ENCODE measurements at regions not wholly inside any gene's neighbourhood (a gene's known extent, or its start where the extent isn't known, plus 50 kb on each side); places are given as distances from the start of the nearest gene placed in this dataset.

DNA sequence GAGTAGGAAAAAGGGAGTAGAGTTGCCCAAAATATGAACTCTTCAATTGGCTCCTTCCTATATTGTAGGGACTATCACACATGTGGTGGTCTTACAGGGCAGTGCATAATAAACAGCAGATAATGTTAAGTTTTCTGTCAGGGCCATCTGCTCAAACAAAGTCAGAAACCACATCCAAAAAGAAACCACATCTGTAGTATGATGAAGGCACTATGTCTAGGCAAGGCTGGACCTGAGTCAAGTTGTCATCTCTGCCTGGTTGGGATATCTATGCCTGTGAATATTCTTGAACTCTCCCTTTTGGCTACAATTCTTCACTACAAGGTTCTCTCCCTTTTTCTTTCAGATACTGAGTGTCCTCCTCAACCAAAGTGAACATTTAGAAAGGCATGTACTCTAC lies 109.4 kb upstream of the C1GALT1C1 start:
- no peak for DNase-seq (ENCODE audit: low spot score)
- Histone ChIP-seq H3K27me3 (replicated peaks; ENCODE audit: insufficient read depth, low read depth, low read length, poor library complexity) (no peaks in the 10 kb centered on the region), H3K9me3 (ENCODE audit: low read depth, low read length, poor library complexity, severe bottlenecking) (no peaks in the 10 kb centered on the region), H3K27ac (ENCODE audit: low read depth, low read length, poor library complexity, severe bottlenecking) (no peak overlapping the region), H3K36me3 (ENCODE audit: insufficient read depth, low read length, poor library complexity, severe bottlenecking) (no peaks in the 10 kb centered on the region), H3K4me1 (ENCODE audit: insufficient read depth, low read length, poor library complexity, severe bottlenecking) (no peaks in the 10 kb centered on the region), H3K4me3 (ENCODE audit: low read depth, low read length, poor library complexity, severe bottlenecking) (no peak overlapping the region)
- POLR2A ChIA-PET (ENCODE audit: low non-redundant PET) = no interaction called here
- TF ChIP-seq, protein P1, sequence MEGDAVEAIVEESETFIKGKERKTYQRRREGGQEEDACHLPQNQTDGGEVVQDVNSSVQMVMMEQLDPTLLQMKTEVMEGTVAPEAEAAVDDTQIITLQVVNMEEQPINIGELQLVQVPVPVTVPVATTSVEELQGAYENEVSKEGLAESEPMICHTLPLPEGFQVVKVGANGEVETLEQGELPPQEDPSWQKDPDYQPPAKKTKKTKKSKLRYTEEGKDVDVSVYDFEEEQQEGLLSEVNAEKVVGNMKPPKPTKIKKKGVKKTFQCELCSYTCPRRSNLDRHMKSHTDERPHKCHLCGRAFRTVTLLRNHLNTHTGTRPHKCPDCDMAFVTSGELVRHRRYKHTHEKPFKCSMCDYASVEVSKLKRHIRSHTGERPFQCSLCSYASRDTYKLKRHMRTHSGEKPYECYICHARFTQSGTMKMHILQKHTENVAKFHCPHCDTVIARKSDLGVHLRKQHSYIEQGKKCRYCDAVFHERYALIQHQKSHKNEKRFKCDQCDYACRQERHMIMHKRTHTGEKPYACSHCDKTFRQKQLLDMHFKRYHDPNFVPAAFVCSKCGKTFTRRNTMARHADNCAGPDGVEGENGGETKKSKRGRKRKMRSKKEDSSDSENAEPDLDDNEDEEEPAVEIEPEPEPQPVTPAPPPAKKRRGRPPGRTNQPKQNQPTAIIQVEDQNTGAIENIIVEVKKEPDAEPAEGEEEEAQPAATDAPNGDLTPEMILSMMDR (conservative IDR thresholded peaks at IDR 0.05; ENCODE audit: low read depth, low read length) = no peak
- no peak for TF ChIP-seq EZH2 (IDR thresholded peaks at IDR 0.05; ENCODE audit: borderline replicate concordance, low read depth, low read length, poor library complexity, severe bottlenecking)
- intact Hi-C loops (cut with micrococcal nuclease; ENCODE audit: unreplicated experiment) = no loop called here
- CTCF ChIA-PET = no interaction called here
- no TSS peak for BruUV-seq (replicated peaks)

DNA sequence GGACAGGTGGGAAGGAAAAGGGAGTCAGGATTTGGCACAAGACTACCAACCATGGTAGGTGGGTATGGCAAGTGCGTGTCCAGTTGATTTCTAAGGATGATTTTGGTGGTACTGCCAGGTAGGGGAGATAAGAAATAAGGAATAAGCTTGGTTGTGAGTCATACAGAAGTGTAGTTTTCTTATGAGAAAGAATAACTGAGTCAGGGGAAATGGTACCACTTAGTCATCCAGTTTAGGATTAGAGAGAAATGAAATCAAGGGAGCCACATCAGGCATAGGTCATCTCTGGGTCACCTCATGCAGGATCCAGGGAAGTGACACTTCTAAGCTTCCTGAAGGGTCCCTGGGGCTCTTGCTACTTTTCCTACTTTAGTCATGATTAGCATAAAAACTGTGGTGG lies 107.1 kb upstream of the C1GALT1C1 start:
- POLR2A ChIA-PET (ENCODE audit: low non-redundant PET) = no interaction called here
- no peaks in the 10 kb centered on the region for H3K4me1 ChIP-seq (ENCODE audit: insufficient read depth, low read length, poor library complexity, severe bottlenecking)
- no peak overlapping the region for H3K27ac ChIP-seq (ENCODE audit: low read depth, low read length, poor library complexity, severe bottlenecking)
- DNase-seq (ENCODE audit: low spot score) = no peak
- no peak overlapping the region for H3K4me3 ChIP-seq (ENCODE audit: low read depth, low read length, poor library complexity, severe bottlenecking)
- no peaks in the 10 kb centered on the region for H3K9me3 ChIP-seq (ENCODE audit: low read depth, low read length, poor library complexity, severe bottlenecking)
- no peaks in the 10 kb centered on the region for H3K36me3 ChIP-seq (ENCODE audit: insufficient read depth, low read length, poor library complexity, severe bottlenecking)
- CTCF ChIA-PET = no interaction called here
- H3K27me3 ChIP-seq (replicated peaks; ENCODE audit: insufficient read depth, low read depth, low read length, poor library complexity) = no peaks in the 10 kb centered on the region
- intact Hi-C loops (cut with micrococcal nuclease; ENCODE audit: unreplicated experiment) = no loop called here
- no TSS peak for BruUV-seq (replicated peaks)
- no peak for TF ChIP-seq EZH2 (IDR thresholded peaks at IDR 0.05; ENCODE audit: borderline replicate concordance, low read depth, low read length, poor library complexity, severe bottlenecking)
- TF ChIP-seq, protein P1 (conservative IDR thresholded peaks at IDR 0.05; ENCODE audit: low read depth, low read length) = no peak

GRCh38 chrX:120735966-120736365 lies 106.1 kb upstream of the C1GALT1C1 start:
- H3K27ac ChIP-seq (ENCODE audit: low read depth, low read length, poor library complexity, severe bottlenecking) = no peak overlapping the region
- intact Hi-C loops (cut with micrococcal nuclease; ENCODE audit: unreplicated experiment) = no loop called here
- no peaks in the 10 kb centered on the region for H3K36me3 ChIP-seq (ENCODE audit: insufficient read depth, low read length, poor library complexity, severe bottlenecking)
- TF ChIP-seq, protein P1 (conservative IDR thresholded peaks at IDR 0.05; ENCODE audit: low read depth, low read length) = no peak
- TF ChIP-seq EZH2 (IDR thresholded peaks at IDR 0.05; ENCODE audit: borderline replicate concordance, low read depth, low read length, poor library complexity, severe bottlenecking) = no peak
- no TSS peak for BruUV-seq (replicated peaks)
- CTCF ChIA-PET = no interaction called here
- no peaks in the 10 kb centered on the region for H3K27me3 ChIP-seq (replicated peaks; ENCODE audit: insufficient read depth, low read depth, low read length, poor library complexity)
- DNase-seq (ENCODE audit: low spot score) = no peak
- H3K9me3 ChIP-seq (ENCODE audit: low read depth, low read length, poor library complexity, severe bottlenecking) = no peaks in the 10 kb centered on the region
- H3K4me3 ChIP-seq (ENCODE audit: low read depth, low read length, poor library complexity, severe bottlenecking) = no peak overlapping the region
- POLR2A ChIA-PET (ENCODE audit: low non-redundant PET) = no interaction called here
- H3K4me1 ChIP-seq (ENCODE audit: insufficient read depth, low read length, poor library complexity, severe bottlenecking) = no peaks in the 10 kb centered on the region

Measured in A673 (cell line).